ENCODE measurements at regions not wholly inside any gene's neighbourhood (a gene's known extent, or its start where the extent isn't known, plus 50 kb on each side); places are given as distances from the start of the nearest gene placed in this dataset.
A peak's percentile ranks its signal among the peaks of the same experiment; 100 is the strongest.
"Not testable (repeated sequence)": the region's sequence is repeated elsewhere in the genome, so short reads cannot be mapped to it uniquely, and the experiment has no call there.

- DNase-seq (ENCODE audit: low read depth, low spot score) = no peak
Measured at GRCh38 chr10:64011912-64012714, 490.9 kb downstream of the REEP3 start.

- DNase-seq (ENCODE audit: low read depth, low spot score) = no peak
Measured at GRCh38 chr10:64014281-64014680, 493.1 kb downstream of the REEP3 start.

DNA sequence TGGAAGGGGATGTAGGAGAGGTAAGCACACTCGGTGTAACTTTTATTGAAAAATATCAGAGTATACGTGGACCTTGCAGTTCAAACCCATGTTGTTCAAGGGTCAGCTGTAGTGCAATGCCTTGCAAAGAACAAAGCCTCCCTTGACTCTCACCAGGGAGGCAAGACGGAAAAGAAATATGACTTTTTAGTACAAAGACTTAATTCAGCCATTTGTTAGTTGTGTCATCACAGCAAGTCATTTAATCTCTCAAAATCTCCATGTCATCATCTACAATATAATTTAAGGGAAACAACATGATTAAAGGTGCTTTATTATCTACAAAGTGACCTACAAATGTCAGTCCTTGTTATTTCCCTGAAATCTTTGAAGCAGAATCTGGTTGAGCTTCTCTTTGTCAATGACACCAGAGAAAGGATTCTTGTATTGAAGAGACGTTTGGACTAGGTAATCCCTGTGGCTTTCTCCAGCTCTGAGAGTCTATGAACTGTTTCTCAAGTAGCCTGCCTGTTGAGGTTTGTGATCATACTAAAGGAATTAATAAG is 502.8 kb downstream of the REEP3 start:
- DNase-seq (ENCODE audit: low read depth, low spot score) = no peak

DNA sequence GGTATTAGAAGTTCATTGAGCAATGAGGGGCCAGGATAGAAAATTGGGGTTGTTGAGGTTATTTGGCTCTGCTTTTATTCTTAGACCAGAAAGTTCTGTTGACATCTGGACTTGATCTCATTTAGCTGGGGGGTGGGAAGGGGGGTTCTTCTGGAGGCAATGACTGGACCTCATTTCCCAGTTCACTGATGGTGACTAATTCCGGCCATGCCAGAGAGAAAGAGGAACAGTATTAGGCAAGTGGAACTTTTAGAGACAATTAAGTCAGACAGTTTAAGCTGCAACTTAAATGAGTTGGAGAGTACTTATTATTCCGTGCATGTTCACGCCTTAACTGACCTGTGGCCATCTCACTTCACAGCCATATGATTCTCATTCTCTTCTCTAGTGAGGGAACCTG is 512.5 kb downstream of the REEP3 start:
- no peak for DNase-seq (ENCODE audit: low read depth, low spot score)

DNA sequence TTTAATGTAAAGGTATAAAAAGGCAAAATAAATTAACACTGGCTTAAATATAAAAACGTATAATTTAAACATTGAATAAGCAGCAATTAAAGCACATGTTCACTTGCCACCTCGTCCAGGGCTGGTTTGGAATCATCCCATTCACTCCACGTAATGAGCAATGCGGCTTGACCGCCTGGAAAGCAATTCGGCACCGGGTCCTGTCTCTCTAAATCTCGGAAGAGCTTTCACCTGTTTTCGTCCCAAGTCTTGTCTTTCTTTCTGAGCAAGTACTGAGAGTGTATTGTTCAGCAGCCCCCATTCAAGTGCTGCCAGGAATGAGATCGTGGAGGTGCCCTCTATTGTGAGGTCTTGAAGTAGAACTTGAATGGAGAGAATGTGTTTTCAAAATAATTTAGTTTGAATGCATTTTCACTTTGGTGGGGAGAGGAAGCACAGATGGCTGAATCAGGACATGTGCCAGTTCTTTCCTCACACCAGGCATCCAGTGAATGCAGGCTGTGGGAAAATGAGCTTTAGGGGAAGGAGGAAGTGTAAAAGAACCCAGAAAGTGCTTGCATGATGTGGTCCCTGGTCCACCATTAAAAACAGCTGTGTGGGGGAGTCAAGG is 515.2 kb downstream of the REEP3 start:
- no peak for DNase-seq (ENCODE audit: low read depth, low spot score)

- DNase-seq (ENCODE audit: low read depth, low spot score) = no peak
Measured at GRCh38 chr10:64037071-64037661, 516.0 kb downstream of the REEP3 start.

- DNase-seq (ENCODE audit: low read depth, low spot score) = no peak
Measured at GRCh38 chr10:64038107-64038506, 516.9 kb downstream of the REEP3 start.

GRCh38 chr10:64039198-64039597 is 518.0 kb downstream of the REEP3 start:
- DNase-seq (ENCODE audit: low read depth, low spot score) = no peak

DNA sequence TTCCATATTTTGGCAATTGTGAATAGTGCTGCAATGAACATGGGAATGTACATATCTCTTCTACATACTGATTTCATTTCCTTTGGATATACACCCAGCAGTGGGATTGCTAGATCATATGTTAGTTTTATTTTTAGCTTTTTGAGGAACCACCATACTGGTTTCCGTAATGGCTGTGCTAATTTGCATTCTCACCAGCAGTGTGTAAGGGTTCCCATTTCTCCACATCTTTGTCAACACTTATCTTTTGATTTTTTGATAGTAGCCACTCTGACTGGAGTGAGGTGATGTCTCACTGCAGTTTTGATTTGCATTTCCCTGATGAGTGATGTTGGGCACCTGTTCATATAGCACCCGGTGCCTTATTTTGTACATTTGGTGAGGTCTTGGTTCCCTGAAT is 519.6 kb downstream of the REEP3 start:
- DNase-seq (ENCODE audit: low read depth, low spot score) = no peak

- DNase-seq (ENCODE audit: low read depth, low spot score) = peak; percentile 33
Measured at GRCh38 chr10:64041185-64041988, 520.2 kb downstream of the REEP3 start.

GRCh38 chr10:64041989-64042490 is 520.8 kb downstream of the REEP3 start:
- DNase-seq (ENCODE audit: low read depth, low spot score) = no peak

- DNase-seq (ENCODE audit: low read depth, low spot score) = no peak
Measured at GRCh38 chr10:64044098-64044497, 522.9 kb downstream of the REEP3 start.

GRCh38 chr10:64044957-64045632 is 523.9 kb downstream of the REEP3 start:
- DNase-seq (ENCODE audit: low read depth, low spot score) = not testable (repeated sequence)

GRCh38 chr10:64054392-64054791 is 533.2 kb downstream of the REEP3 start:
- no peak for DNase-seq (ENCODE audit: low read depth, low spot score)

DNA sequence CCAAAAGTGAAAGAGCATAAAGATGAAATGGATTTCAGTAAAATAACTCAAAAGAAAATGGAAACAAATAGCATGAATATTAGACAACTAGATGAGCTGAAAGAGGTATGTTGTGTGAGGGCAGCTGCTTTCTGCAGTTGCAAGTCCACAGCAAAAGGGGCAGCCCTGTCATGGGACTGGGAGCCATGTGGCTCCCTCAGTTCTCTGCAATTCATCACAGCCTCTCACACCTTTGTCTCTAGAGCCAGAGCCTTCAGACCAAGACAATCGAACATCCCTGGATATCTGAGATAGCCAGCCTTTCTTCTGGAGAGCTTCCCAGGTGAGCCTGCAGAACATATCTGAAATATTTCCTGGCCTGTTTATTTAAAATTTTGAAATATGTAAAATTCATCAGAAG is 538.7 kb downstream of the REEP3 start:
- no peak for DNase-seq (ENCODE audit: low read depth, low spot score)

DNA sequence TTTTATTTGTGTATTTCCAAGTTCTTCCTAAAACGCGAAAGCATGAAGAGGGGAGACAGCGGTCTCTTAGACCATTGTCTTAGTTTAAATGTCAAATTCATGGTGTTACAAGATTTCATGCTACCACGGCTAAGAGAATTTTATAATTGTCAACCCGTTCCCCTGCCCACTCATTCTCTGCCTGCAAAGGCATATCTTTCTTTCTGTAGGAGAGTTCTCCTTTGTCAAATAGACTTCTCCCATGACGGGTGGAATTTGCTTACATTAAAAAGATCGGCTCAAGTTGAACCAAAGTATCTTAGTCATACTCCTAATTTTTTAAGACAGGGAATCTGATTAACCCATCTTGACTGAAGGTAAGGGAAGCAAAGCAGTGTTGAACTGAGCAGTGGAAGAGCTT is 539.2 kb downstream of the REEP3 start:
- DNase-seq (ENCODE audit: low read depth, low spot score) = no peak

GRCh38 chr10:64062793-64063192 is 541.6 kb downstream of the REEP3 start:
- no peak for DNase-seq (ENCODE audit: low read depth, low spot score)

GRCh38 chr10:64067009-64067606 is 545.9 kb downstream of the REEP3 start:
- DNase-seq (ENCODE audit: low read depth, low spot score) = no peak

DNA sequence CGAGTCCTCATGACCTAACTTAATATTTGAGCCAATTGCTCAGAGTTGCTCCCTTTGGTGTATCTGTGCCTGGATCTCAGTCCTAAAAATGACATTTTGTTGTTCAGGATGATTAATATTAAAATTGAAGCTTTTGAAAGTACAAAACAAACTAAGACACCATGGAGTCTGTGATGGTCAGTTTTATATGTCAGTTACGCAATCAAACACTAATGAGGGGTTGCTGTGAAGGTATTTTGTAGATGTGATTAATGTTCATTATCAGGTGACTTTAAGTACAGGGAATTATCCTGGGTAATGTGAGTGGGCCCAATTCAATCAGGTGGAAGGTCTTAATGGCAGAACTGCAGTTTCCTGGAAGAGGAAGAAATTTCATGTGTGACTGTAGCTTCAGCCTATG is 546.7 kb downstream of the REEP3 start:
- no peak for DNase-seq (ENCODE audit: low read depth, low spot score)

DNA sequence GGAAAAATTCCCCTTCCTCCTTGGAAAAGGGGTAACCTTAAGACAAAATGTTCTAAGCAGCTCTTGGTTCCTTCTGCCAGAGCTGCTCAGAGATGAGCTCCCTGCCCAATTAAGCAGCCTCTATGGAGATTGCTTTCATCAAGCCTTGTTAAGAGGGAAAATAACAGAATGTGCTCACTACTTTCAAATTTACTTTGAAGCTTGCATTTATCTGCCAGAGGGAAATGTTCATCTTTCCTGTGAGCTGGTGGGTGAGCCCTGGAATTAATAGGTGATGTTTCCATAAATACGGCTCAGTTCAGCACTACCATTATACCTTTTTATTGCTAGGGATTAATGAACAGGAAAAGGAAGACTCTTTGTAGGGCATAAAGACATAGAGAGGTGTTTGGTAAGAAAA is 549.0 kb downstream of the REEP3 start:
- no peak for DNase-seq (ENCODE audit: low read depth, low spot score)

DNA sequence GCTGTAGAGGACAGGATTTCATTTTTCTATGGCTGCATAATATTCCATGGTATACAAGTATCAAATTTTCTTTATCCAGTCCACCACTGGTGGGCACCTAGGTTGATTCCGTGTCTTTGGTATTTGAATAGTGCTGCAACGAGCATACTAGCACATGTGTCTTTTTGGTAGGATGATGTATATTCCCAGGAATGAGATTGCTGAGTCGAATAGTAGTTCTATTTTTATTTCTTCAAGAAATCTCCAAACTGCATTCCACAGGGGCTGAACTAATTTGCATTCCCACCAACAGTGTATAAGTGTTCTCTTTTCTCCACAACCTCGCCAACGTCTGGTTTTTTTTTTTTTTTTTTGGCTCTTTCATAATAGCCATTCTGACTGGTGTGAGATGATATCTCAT is 550.0 kb downstream of the REEP3 start:
- DNase-seq (ENCODE audit: low read depth, low spot score) = no peak

All from smooth muscle cell of the brain vasculature (primary cell).